GM12891 (cell line): ENCODE measurements at regions not wholly inside any gene's neighbourhood (a gene's known extent, or its start where the extent isn't known, plus 50 kb on each side); places are given as distances from the start of the nearest gene placed in this dataset.
"Not testable (repeated sequence)": the region's sequence is repeated elsewhere in the genome, so short reads cannot be mapped to it uniquely, and the experiment has no call there.

Experiments used
- DNase-seq: peaks from one replicate; pipeline ENCODE4 v3.0.0; 2011; ENCODE audit warnings: low spot score; ENCODE audit not compliant: insufficient read length
- FAIRE-seq: peaks from 2 replicates; lab custom pipeline; 2011; peaks lifted over from hg19 to GRCh38; lab: Jason Lieb, UNC

- DNase-seq, FAIRE-seq: not testable (repeated sequence)
These were observed 443.2 kb upstream of the ZNF722 start for GRCh38 chr7:63555226-63555994.

GRCh38 chr7:63556223-63556622 lies 442.4 kb upstream of the ZNF722 start:
- FAIRE-seq, DNase-seq: not testable (repeated sequence)

- not testable (repeated sequence) for DNase-seq, FAIRE-seq
These were observed 439.6 kb upstream of the ZNF722 start for GRCh38 chr7:63559016-63559415.

- not testable (repeated sequence) for FAIRE-seq, DNase-seq
These were observed 438.7 kb upstream of the ZNF722 start for GRCh38 chr7:63559826-63560465.

- FAIRE-seq, DNase-seq: not testable (repeated sequence)
These were observed 436.7 kb upstream of the ZNF722 start for GRCh38 chr7:63561911-63562310.

- not testable (repeated sequence) for DNase-seq, FAIRE-seq
These were observed 436.1 kb upstream of the ZNF722 start for GRCh38 chr7:63562364-63563060.

GRCh38 chr7:63563151-63563940 lies 435.3 kb upstream of the ZNF722 start:
- not testable (repeated sequence) for FAIRE-seq, DNase-seq

- DNase-seq, FAIRE-seq: not testable (repeated sequence)
These were observed 433.8 kb upstream of the ZNF722 start for GRCh38 chr7:63564882-63565281.

- not testable (repeated sequence) for FAIRE-seq, DNase-seq
These were observed 431.8 kb upstream of the ZNF722 start for GRCh38 chr7:63566886-63567285.

GRCh38 chr7:63567636-63568035 lies 431.0 kb upstream of the ZNF722 start:
- FAIRE-seq, DNase-seq: not testable (repeated sequence)

GRCh38 chr7:63568571-63569313 lies 429.9 kb upstream of the ZNF722 start:
- not testable (repeated sequence) for FAIRE-seq

GRCh38 chr7:63570386-63571115 lies 428.1 kb upstream of the ZNF722 start:
- FAIRE-seq, result peak; percentile 83
- not testable (repeated sequence) for DNase-seq

More at GRCh38 chr7:63568571-63569313, 429.9 kb upstream of the ZNF722 start:
- DNase-seq, result not testable (repeated sequence)

GRCh38 chr7:63572196-63572595 lies 426.5 kb upstream of the ZNF722 start:
- FAIRE-seq, DNase-seq: not testable (repeated sequence)

GRCh38 chr7:63572956-63573355 lies 425.7 kb upstream of the ZNF722 start:
- not testable (repeated sequence) for FAIRE-seq, DNase-seq

GRCh38 chr7:63573412-63573811 lies 425.2 kb upstream of the ZNF722 start:
- not testable (repeated sequence) for DNase-seq, FAIRE-seq

- not testable (repeated sequence) for FAIRE-seq, DNase-seq
These were observed 422.2 kb upstream of the ZNF722 start for GRCh38 chr7:63576421-63576820.

GRCh38 chr7:63577066-63577465 lies 421.6 kb upstream of the ZNF722 start:
- not testable (repeated sequence) for DNase-seq, FAIRE-seq

GRCh38 chr7:63580045-63580444 lies 418.6 kb upstream of the ZNF722 start:
- not testable (repeated sequence) for FAIRE-seq, DNase-seq
